ENCODE measurements at regions not wholly inside any gene's neighbourhood (a gene's known extent, or its start where the extent isn't known, plus 50 kb on each side); places are given as distances from the start of the nearest gene placed in this dataset.

- TF ChIP-seq EGR1 (IDR thresholded peaks at IDR 0.05; ENCODE audit: low read depth) (no peak), EZH2 (IDR thresholded peaks at IDR 0.05) (no peak), MAX (IDR thresholded peaks at IDR 0.05) (no peak), POLR2AphosphoS5 (IDR thresholded peaks at IDR 0.05; ENCODE audit: low read depth, low read length) (no peak)
Observed at GRCh38 chr9:29799227-29799626, 2225.9 kb upstream of the C9orf72 start (continued).

GRCh38 chr9:29800821-29801220 lies 2227.5 kb upstream of the C9orf72 start:
- Histone ChIP-seq H3K79me2 (ENCODE audit: insufficient read depth, low read length) (no peaks in the 10 kb centered on the region), H3K4me2 (ENCODE audit: low read length) (no peak overlapping the region), H3K36me3 (ENCODE audit: control insufficient read depth in 1 of 2, insufficient read depth in 2 of 2, low read length in 2 of 2) (no peaks in the 10 kb centered on the region), H2AFZ (ENCODE audit: low read depth, low read length, poor library complexity, severe bottlenecking) (no peak overlapping the region), H3K27ac (ENCODE audit: low read depth, low read length) (no peak overlapping the region), H4K20me1 (ENCODE audit: insufficient read depth) (no peaks in the 10 kb centered on the region), H3K4me3 (replicated peaks in 1 of 2; ENCODE audit: low read depth in 1 of 2, low read length in 2 of 2) (no peak overlapping the region), H3K27me3 (ENCODE audit: insufficient read depth, low read length) (no peaks in the 10 kb centered on the region), H3K9me2 (ENCODE audit: insufficient read depth) (no peaks in the 10 kb centered on the region), H3K9ac (ENCODE audit: low read length) (no peak overlapping the region), H3K9me3 (ENCODE audit: control insufficient read depth in 1 of 2, insufficient read depth in 1 of 2, low read depth in 1 of 2, low read length in 2 of 2) (peaks cover 0 to 8% of the 10 kb centered on the region in 2 experiments; a peak in 1 of 4 replicates), H3K4me1 (ENCODE audit: control insufficient read depth in 1 of 2, insufficient read depth in 2 of 2, low read length in 2 of 2) (no peaks in the 10 kb centered on the region)
- POLR2A ChIA-PET: no interaction called here
- no TSS peak for BruUV-seq (replicated peaks)
- CTCF ChIA-PET: no interaction called here
- intact Hi-C loops (cut with micrococcal nuclease): no loop called here
- no peak for DNase-seq (ENCODE audit: low read depth, low spot score)
- RAD21 ChIA-PET (ENCODE audit: low non-redundant PET in 1 of 2, low total read pairs in 2 of 2, uncharacterized antibody in 2 of 2, unreplicated experiment in 2 of 2): no interaction called here
- ATAC-seq: no peak
- no peak for TF ChIP-seq SP1 (IDR thresholded peaks at IDR 0.05; ENCODE audit: low read depth)
- no peak for TF ChIP-seq YY1 (IDR thresholded peaks at IDR 0.05; ENCODE audit: extremely low read depth, insufficient replicate concordance, low read depth, low read length)
- TF ChIP-seq CBX3 (IDR thresholded peaks at IDR 0.05; ENCODE audit: low read depth): no peak
- TF ChIP-seq TCF7L2 (IDR thresholded peaks at IDR 0.05; ENCODE audit: borderline replicate concordance, extremely low read depth, insufficient read depth, insufficient read length): no peak
- no peak for TF ChIP-seq RAD21 (IDR thresholded peaks at IDR 0.05; ENCODE audit: low read depth)
- TF ChIP-seq POLR2A (IDR thresholded peaks at IDR 0.05; ENCODE audit: borderline replicate concordance, extremely low read depth, insufficient read depth, insufficient read length): no peak

- Histone ChIP-seq H3K4me2 (ENCODE audit: low read length) (no peak overlapping the region), H3K79me2 (ENCODE audit: insufficient read depth, low read length) (no peaks in the 10 kb centered on the region), H3K36me3 (ENCODE audit: control insufficient read depth in 1 of 2, insufficient read depth in 2 of 2, low read length in 2 of 2) (no peaks in the 10 kb centered on the region), H3K27ac (ENCODE audit: low read depth, low read length) (no peak overlapping the region), H3K4me3 (replicated peaks in 1 of 2; ENCODE audit: low read depth in 1 of 2, low read length in 2 of 2) (no peak overlapping the region), H2AFZ (ENCODE audit: low read depth, low read length, poor library complexity, severe bottlenecking) (no peak overlapping the region), H3K9ac (ENCODE audit: low read length) (no peak overlapping the region), H3K27me3 (ENCODE audit: insufficient read depth, low read length) (no peaks in the 10 kb centered on the region), H3K4me1 (ENCODE audit: control insufficient read depth in 1 of 2, insufficient read depth in 2 of 2, low read length in 2 of 2) (no peaks in the 10 kb centered on the region), H3K9me2 (ENCODE audit: insufficient read depth) (no peaks in the 10 kb centered on the region), H4K20me1 (ENCODE audit: insufficient read depth) (no peaks in the 10 kb centered on the region), H3K9me3 (ENCODE audit: control insufficient read depth in 1 of 2, insufficient read depth in 1 of 2, low read depth in 1 of 2, low read length in 2 of 2) (0 out of 4 replicates have a peak, but pooled peaks cover 0 to 4% of the 10 kb centered on the region in 2 experiments)
- DNase-seq (ENCODE audit: low read depth, low spot score) (no peak), ATAC-seq (no peak)
- POLR2A ChIA-PET: no interaction called here
- RAD21 ChIA-PET (ENCODE audit: low non-redundant PET in 1 of 2, low total read pairs in 2 of 2, uncharacterized antibody in 2 of 2, unreplicated experiment in 2 of 2): no interaction called here
- no peak for TF ChIP-seq ZFX (IDR thresholded peaks at IDR 0.05)
- TF ChIP-seq EZH2 (IDR thresholded peaks at IDR 0.05): no peak
- no peak for TF ChIP-seq ELF1 (IDR thresholded peaks at IDR 0.05; ENCODE audit: borderline replicate concordance, low read depth)
- intact Hi-C loops (cut with micrococcal nuclease): no loop called here
- CTCF ChIA-PET: no interaction called here
- BruUV-seq (replicated peaks): no TSS peak
Observed at GRCh38 chr9:29802454-29802853, 2229.2 kb upstream of the C9orf72 start.
